Activated B cell treated with CpG ODN at 0.5 μM for 24 hours (primary cell): ENCODE measurements at regions not wholly inside any gene's neighbourhood (a gene's known extent, or its start where the extent isn't known, plus 50 kb on each side); places are given as distances from the start of the nearest gene placed in this dataset.
"Not testable (repeated sequence)": the region's sequence is repeated elsewhere in the genome, so short reads cannot be mapped to it uniquely, and the experiment has no call there.

ENCODE experiments used
- ATAC-seq: fragments of 200-7000 bp; cut with Tn5 transposase; one replicate; pipeline ENCODE4 v1.10.0; 2021; ENCODE audit warnings: low read depth, mild to moderate bottlenecking, moderate library complexity
- CTCF ChIA-PET: fragments of 350-600 bp; sonication (Branson Sonifier 250); formaldehyde crosslinking; loops from one replicate; lab custom pipeline; 2021; ENCODE audit warnings: antibody characterized with exemption; lab: Charles Lee
- POLR2A ChIA-PET: fragments of 350-600 bp; sonication (Branson Sonifier 250); formaldehyde crosslinking; loops from one replicate; lab custom pipeline; 2021; ENCODE audit warnings: antibody characterized with exemption; lab: Charles Lee
- DNase-seq: peaks from one replicate; pipeline ENCODE4 v3.0.0; 2022
- H3K27ac Mint-ChIP-seq: one replicate; pipeline ENCODE4 v1.8.0; 2020; ENCODE audit warnings: mixed read lengths
- H3K27me3 Mint-ChIP-seq: one replicate; pipeline ENCODE4 v1.8.0; 2021; ENCODE audit warnings: mixed read lengths
- H3K36me3 Mint-ChIP-seq: one replicate; pipeline ENCODE4 v1.8.0; 2021; ENCODE audit warnings: low read depth, mixed read lengths
- H3K4me1 Mint-ChIP-seq: one replicate; pipeline ENCODE4 v1.8.0; 2021; ENCODE audit warnings: mixed read lengths
- H3K4me3 Mint-ChIP-seq: one replicate; pipeline ENCODE4 v1.8.0; 2020; ENCODE audit warnings: mild to moderate bottlenecking, mixed read lengths
- H3K9me3 Mint-ChIP-seq: one replicate; pipeline ENCODE4 v1.8.0; 2020; ENCODE audit warnings: mixed read lengths
- CTCF ChIP-seq: fragments of 200-600 bp; IDR thresholded peaks from one replicate; pipeline ENCODE4 v1.8.0; 2022; ENCODE audit warnings: antibody characterized with exemption, mild to moderate bottlenecking
- intact Hi-C: fragments of 100-400 bp; cut with micrococcal nuclease; formaldehyde crosslinking; loops from one replicate; pipeline ENCODE4 v1.15.1; 2024

- H3K36me3 Mint-ChIP-seq = no peaks in the 10 kb centered on the region
- intact Hi-C loops = no loop called here
- POLR2A ChIA-PET = no interaction called here
- no peaks in the 10 kb centered on the region for H3K4me1 Mint-ChIP-seq
- CTCF ChIA-PET = no interaction called here
- DNase-seq = no peak
- TF ChIP-seq CTCF = no peak
- peaks cover 14% of the 10 kb centered on the region for H3K9me3 Mint-ChIP-seq
- ATAC-seq = no peak
- H3K4me3 Mint-ChIP-seq = no peak overlapping the region
- no peaks in the 10 kb centered on the region for H3K27me3 Mint-ChIP-seq
- H3K27ac Mint-ChIP-seq = no peak overlapping the region
Measured at GRCh38 chr2:80943487-80943886, 638.9 kb upstream of the LRRTM1 start.

- no peak for DNase-seq
- Mint-ChIP-seq H3K27ac (no peak overlapping the region), H3K4me3 (no peak overlapping the region), H3K36me3 (no peaks in the 10 kb centered on the region), H3K9me3 (peaks cover 17% of the 10 kb centered on the region), H3K4me1 (no peaks in the 10 kb centered on the region), H3K27me3 (no peaks in the 10 kb centered on the region)
- ATAC-seq = no peak
- intact Hi-C loops = no loop called here
- CTCF ChIA-PET = no interaction called here
- POLR2A ChIA-PET = no interaction called here
- no peak for TF ChIP-seq CTCF
Measured at GRCh38 chr2:80942766-80943165, 638.2 kb upstream of the LRRTM1 start.

GRCh38 chr2:80938463-80938862 lies 633.9 kb upstream of the LRRTM1 start:
- ATAC-seq (no peak), DNase-seq (no peak)
- TF ChIP-seq CTCF = no peak
- Mint-ChIP-seq H3K4me3 (no peak overlapping the region), H3K36me3 (no peaks in the 10 kb centered on the region), H3K9me3 (peaks cover 28% of the 10 kb centered on the region), H3K27me3 (no peaks in the 10 kb centered on the region), H3K27ac (no peak overlapping the region), H3K4me1 (no peaks in the 10 kb centered on the region)
- POLR2A ChIA-PET = no interaction called here
- CTCF ChIA-PET = no interaction called here
- intact Hi-C loops = no loop called here

- H3K4me1 Mint-ChIP-seq, ATAC-seq, intact Hi-C loops, H3K27ac Mint-ChIP-seq, DNase-seq, POLR2A ChIA-PET, H3K4me3 Mint-ChIP-seq, H3K27me3 Mint-ChIP-seq, CTCF ChIA-PET, H3K36me3 Mint-ChIP-seq: not testable (repeated sequence)
- peaks cover 20% of the 10 kb centered on the region for H3K9me3 Mint-ChIP-seq
Measured at GRCh38 chr2:80931820-80932219, 627.3 kb upstream of the LRRTM1 start.

- DNase-seq (no peak), ATAC-seq (no peak)
- H3K27me3 Mint-ChIP-seq = no peaks in the 10 kb centered on the region
- H3K4me1 Mint-ChIP-seq = no peaks in the 10 kb centered on the region
- H3K4me3 Mint-ChIP-seq = no peak overlapping the region
- no peaks in the 10 kb centered on the region for H3K36me3 Mint-ChIP-seq
- intact Hi-C loops = no loop called here
- peaks cover 12% of the 10 kb centered on the region for H3K9me3 Mint-ChIP-seq
- CTCF ChIA-PET = no interaction called here
- TF ChIP-seq CTCF = no peak
- H3K27ac Mint-ChIP-seq = no peak overlapping the region
- POLR2A ChIA-PET = no interaction called here
Measured at GRCh38 chr2:80930777-80931176, 626.2 kb upstream of the LRRTM1 start.

GRCh38 chr2:80926168-80926567 lies 621.6 kb upstream of the LRRTM1 start:
- intact Hi-C loops = no loop called here
- DNase-seq (no peak), ATAC-seq (no peak)
- ChIA-PET CTCF (no interaction called here), POLR2A (no interaction called here)
- Mint-ChIP-seq H3K4me3 (no peak overlapping the region), H3K4me1 (no peaks in the 10 kb centered on the region), H3K36me3 (no peaks in the 10 kb centered on the region), H3K27me3 (no peaks in the 10 kb centered on the region), H3K27ac (no peak overlapping the region), H3K9me3 (peaks cover 20% of the 10 kb centered on the region)
- TF ChIP-seq CTCF = no peak
